A549 (cell line): ENCODE measurements at regions not wholly inside any gene's neighbourhood (a gene's known extent, or its start where the extent isn't known, plus 50 kb on each side); places are given as distances from the start of the nearest gene placed in this dataset.

Experiments used
- BHLHE40 ChIP-seq: IDR thresholded peaks from 2 replicates; pipeline ENCODE4 v1.6.1; 2012; ENCODE audit warnings: low read depth, low read length, inconsistent platforms
- CBX8 ChIP-seq: fragments of 200-600 bp; sonication (generic); IDR thresholded peaks from 2 replicates; pipeline ENCODE4 v1.6.1; 2016
- CTCF ChIP-seq: fragments of >200 bp; sonication (Bioruptor Twin); formaldehyde crosslinking; IDR thresholded peaks from 3 replicates; pipeline ENCODE4 v1.5.1; 2016
- KDM1A ChIP-seq: fragments of 200-600 bp; sonication (generic); IDR thresholded peaks from 2 replicates; pipeline ENCODE4 v1.6.1; 2016; ENCODE audit warnings: low read depth, mild to moderate bottlenecking
- MAFK ChIP-seq: fragments of 450-650 bp; IDR thresholded peaks from 2 replicates; pipeline ENCODE4 v1.6.1; 2014; ENCODE audit not compliant: partially characterized antibody
- PHF8 ChIP-seq: fragments of 200-600 bp; sonication (generic); IDR thresholded peaks from 2 replicates; pipeline ENCODE4 v1.6.1; 2016; ENCODE audit warnings: low read depth, mild to moderate bottlenecking, antibody characterized with exemption, moderate library complexity, borderline replicate concordance
- POLR2A ChIP-seq: IDR thresholded peaks from 2 replicates; pipeline ENCODE4 v1.6.1; 2012; ENCODE audit warnings: mild to moderate bottlenecking, low read length
- POLR2AphosphoS2 ChIP-seq: conservative IDR thresholded peaks from 2 replicates; pipeline ENCODE4 v1.6.1; 2012; ENCODE audit warnings: low read length, improper control_type of control experiment, inconsistent platforms
- RAD21 ChIP-seq, 2 experiments: fragments of >200 bp in 1 of 2; sonication (Bioruptor Twin) in 1 of 2; formaldehyde crosslinking in 1 of 2; IDR thresholded peaks in 1 of 2; conservative IDR thresholded peaks in 1 of 2; 2 replicates in 1 of 2; 3 replicates in 1 of 2; pipeline ENCODE4 v1.6.1; 2012 to 2018; ENCODE audit warnings: inconsistent platforms in 1 of 2
- RCOR1 ChIP-seq: fragments of 150-350 bp; IDR thresholded peaks from 2 replicates; pipeline ENCODE4 v1.6.1; 2014; ENCODE audit warnings: antibody characterized with exemption, low read length, low read depth
- REST ChIP-seq: fragments of 200-600 bp; sonication (generic); IDR thresholded peaks from 2 replicates; pipeline ENCODE4 v1.6.1; 2016; ENCODE audit warnings: antibody characterized with exemption, mild to moderate bottlenecking, moderate library complexity
- ZNF302 ChIP-seq: fragments of 250-450 bp; sonication (Bioruptor Pico); IDR thresholded peaks from 2 replicates; pipeline ENCODE4 v1.9.0; 2021; ENCODE audit warnings: inconsistent platforms, mild to moderate bottlenecking, moderate library complexity

- TF ChIP-seq CTCF (no peak), MAFK (no peak), POLR2A (no peak), REST (no peak), BHLHE40 (no peak), KDM1A (no peak), CBX8 (no peak), PHF8 (no peak), ZNF302 (CRISPR knock-in tag) (no peak), RCOR1 (no peak), RAD21 (conservative IDR thresholded peaks at IDR 0.05 in 1 of 2, IDR thresholded peaks at IDR 0.05 in 1 of 2) (no peak), POLR2AphosphoS2 (no peak)
These were observed 92.1 kb downstream of the CEBPB start for GRCh38 chr20:50282592-50283241.
